Epithelial cell of esophagus (primary cell): ENCODE measurements at regions not wholly inside any gene's neighbourhood (a gene's known extent, or its start where the extent isn't known, plus 50 kb on each side); places are given as distances from the start of the nearest gene placed in this dataset.
A peak's percentile ranks its signal among the peaks of the same experiment; 100 is the strongest.

Experiments
- DNase-seq: peaks from one replicate; pipeline ENCODE4 v3.0.0; 2010; ENCODE audit warnings: low read depth
- H3K4me3 ChIP-seq: 2 replicates; pipeline ENCODE4 v1.5.1; 2011; ENCODE audit warnings: mild to moderate bottlenecking, low read length, control low read depth
- CTCF ChIP-seq: IDR thresholded peaks from 2 replicates; pipeline ENCODE4 v1.5.1; 2011; ENCODE audit warnings: low read depth, mild to moderate bottlenecking, low read length, control low read depth, inconsistent platforms; ENCODE audit not compliant: insufficient read depth; ENCODE audit errors: missing control alignments

GRCh38 chr5:23451156-23451555, 56.3 kb upstream of the PRDM9 start:
- DNase-seq = peak; percentile 75
- no peak for TF ChIP-seq CTCF
- no peak overlapping the region for H3K4me3 ChIP-seq

GRCh38 chr5:23450187-23450586, 57.2 kb upstream of the PRDM9 start:
- no peak for DNase-seq
- H3K4me3 ChIP-seq = no peak overlapping the region
- TF ChIP-seq CTCF = no peak

GRCh38 chr5:23448627-23449026, 58.8 kb upstream of the PRDM9 start:
- DNase-seq = no peak
- no peak for TF ChIP-seq CTCF
- no peak overlapping the region for H3K4me3 ChIP-seq

- no peak for TF ChIP-seq CTCF
- H3K4me3 ChIP-seq = no peak overlapping the region
- DNase-seq = peak; percentile 61
Observed at GRCh38 chr5:23446424-23446823, 61.0 kb upstream of the PRDM9 start.

- no peak overlapping the region for H3K4me3 ChIP-seq
- no peak for TF ChIP-seq CTCF
- DNase-seq = peak; percentile 70
Observed at GRCh38 chr5:23445573-23445972, 61.8 kb upstream of the PRDM9 start.

GRCh38 chr5:23440703-23441102, 66.7 kb upstream of the PRDM9 start:
- peak; percentile 16 for DNase-seq
- H3K4me3 ChIP-seq = no peak overlapping the region
- no peak for TF ChIP-seq CTCF

- no peak for TF ChIP-seq CTCF
- DNase-seq = no peak
- no peak overlapping the region for H3K4me3 ChIP-seq
Observed at GRCh38 chr5:23437011-23437410, 70.4 kb upstream of the PRDM9 start.
